ENCODE measurements at regions not wholly inside any gene's neighbourhood (a gene's known extent, or its start where the extent isn't known, plus 50 kb on each side); places are given as distances from the start of the nearest gene placed in this dataset.

GRCh38 chr17:63150490-63150889, 184.5 kb downstream of the TANC2 start:
- H3K27me3 Mint-ChIP-seq, result no peaks in the 10 kb centered on the region
- H3K9me3 Mint-ChIP-seq (ENCODE audit: low read depth), result peaks cover 6% of the 10 kb centered on the region
- H3K4me3 Mint-ChIP-seq (ENCODE audit: low read depth), result no peak overlapping the region
- no peak for TF ChIP-seq CTCF (IDR thresholded peaks at IDR 0.05; ENCODE audit: unreplicated experiment)
- peaks cover 32% of the 10 kb centered on the region for H3K4me1 Mint-ChIP-seq (ENCODE audit: low read depth)
- peaks cover 2% of the 10 kb centered on the region for H3K36me3 Mint-ChIP-seq (ENCODE audit: insufficient read depth)
- no peak overlapping the region for H3K27ac Mint-ChIP-seq
- DNase-seq (ENCODE audit: low spot score, unreplicated experiment), result no peak

GRCh38 chr17:63150994-63151464, 185.0 kb downstream of the TANC2 start:
- Mint-ChIP-seq H3K27me3 (no peaks in the 10 kb centered on the region), H3K4me3 (ENCODE audit: low read depth) (no peak overlapping the region), H3K27ac (peak overlapping the region; percentile 87), H3K9me3 (ENCODE audit: low read depth) (peaks cover 4% of the 10 kb centered on the region), H3K36me3 (ENCODE audit: insufficient read depth) (peaks cover under 1% of the 10 kb centered on the region), H3K4me1 (ENCODE audit: low read depth) (peaks cover 32% of the 10 kb centered on the region)
- no peak for TF ChIP-seq CTCF (IDR thresholded peaks at IDR 0.05; ENCODE audit: unreplicated experiment)
- DNase-seq (ENCODE audit: low spot score, unreplicated experiment), result no peak

GRCh38 chr17:63151941-63152523, 186.0 kb downstream of the TANC2 start:
- no peaks in the 10 kb centered on the region for H3K27me3 Mint-ChIP-seq
- DNase-seq (ENCODE audit: low spot score, unreplicated experiment), result no peak
- no peaks in the 10 kb centered on the region for H3K9me3 Mint-ChIP-seq (ENCODE audit: low read depth)
- no peak overlapping the region for H3K4me3 Mint-ChIP-seq (ENCODE audit: low read depth)
- no peak overlapping the region for H3K27ac Mint-ChIP-seq
- TF ChIP-seq CTCF (IDR thresholded peaks at IDR 0.05; ENCODE audit: unreplicated experiment), result no peak
- H3K4me1 Mint-ChIP-seq (ENCODE audit: low read depth), result peaks cover 32% of the 10 kb centered on the region
- H3K36me3 Mint-ChIP-seq (ENCODE audit: insufficient read depth), result no peaks in the 10 kb centered on the region

GRCh38 chr17:63153488-63153887, 187.5 kb downstream of the TANC2 start:
- Mint-ChIP-seq H3K36me3 (ENCODE audit: insufficient read depth) (no peaks in the 10 kb centered on the region), H3K27ac (no peak overlapping the region), H3K9me3 (ENCODE audit: low read depth) (no peaks in the 10 kb centered on the region), H3K4me3 (ENCODE audit: low read depth) (no peak overlapping the region), H3K4me1 (ENCODE audit: low read depth) (peaks cover 30% of the 10 kb centered on the region), H3K27me3 (no peaks in the 10 kb centered on the region)
- DNase-seq (ENCODE audit: low spot score, unreplicated experiment), result no peak
- TF ChIP-seq CTCF (IDR thresholded peaks at IDR 0.05; ENCODE audit: unreplicated experiment), result no peak

GRCh38 chr17:63154586-63155244, 188.7 kb downstream of the TANC2 start:
- Mint-ChIP-seq H3K27me3 (no peaks in the 10 kb centered on the region), H3K4me1 (ENCODE audit: low read depth) (peaks cover 30% of the 10 kb centered on the region), H3K36me3 (ENCODE audit: insufficient read depth) (no peaks in the 10 kb centered on the region), H3K27ac (no peak overlapping the region), H3K9me3 (ENCODE audit: low read depth) (no peaks in the 10 kb centered on the region), H3K4me3 (ENCODE audit: low read depth) (no peak overlapping the region)
- DNase-seq (ENCODE audit: low spot score, unreplicated experiment), result no peak
- no peak for TF ChIP-seq CTCF (IDR thresholded peaks at IDR 0.05; ENCODE audit: unreplicated experiment)
